SU-DHL-6 (cell line): ENCODE measurements at regions not wholly inside any gene's neighbourhood (a gene's known extent, or its start where the extent isn't known, plus 50 kb on each side); places are given as distances from the start of the nearest gene placed in this dataset.

Source experiments
- H2AFZ ChIP-seq: fragments of 200-600 bp; sonication (generic); 2 replicates; pipeline ENCODE4 v1.6.1; 2014; ENCODE audit warnings: low read depth, mild to moderate bottlenecking, moderate library complexity, mixed read lengths, antibody characterized with exemption, low read length; ENCODE audit not compliant: severe bottlenecking
- H3F3A ChIP-seq: fragments of 200-600 bp; shearing (Covaris generic); 2 replicates; pipeline ENCODE4 v1.6.0; 2016; ENCODE audit warnings: antibody characterized with exemption, mild to moderate bottlenecking; ENCODE audit not compliant: insufficient read depth
- H3K27ac ChIP-seq: fragments of 200-600 bp; sonication (generic); 2 replicates; pipeline ENCODE4 v1.5.1; 2016; ENCODE audit warnings: low read depth, mild to moderate bottlenecking, low read length, moderate library complexity, mixed read lengths
- H3K27me3 ChIP-seq: fragments of 200-600 bp; sonication (generic), shearing (Covaris generic); 2 replicates; pipeline ENCODE4 v1.6.0; 2014; ENCODE audit warnings: mild to moderate bottlenecking, low read length
- H3K36me3 ChIP-seq: fragments of 200-600 bp; sonication (generic); 2 replicates; pipeline ENCODE4 v1.6.1; 2014; ENCODE audit warnings: mild to moderate bottlenecking, low read length, mixed read lengths
- H3K4me2 ChIP-seq: fragments of 300-600, 200-600 bp; shearing (Covaris generic), sonication (generic); 2 replicates; pipeline ENCODE4 v1.6.0; 2014; ENCODE audit warnings: low read length, low read depth, mild to moderate bottlenecking; ENCODE audit not compliant: poor library complexity, severe bottlenecking
- H3K4me3 ChIP-seq: fragments of 200-600 bp; sonication (generic); 2 replicates; pipeline ENCODE4 v1.5.1; 2014; ENCODE audit warnings: antibody characterized with exemption, low read length, mild to moderate bottlenecking, mixed read lengths; ENCODE audit not compliant: insufficient read depth, poor library complexity, severe bottlenecking
- H3K79me2 ChIP-seq: fragments of 200-600 bp; sonication (generic); 2 replicates; pipeline ENCODE4 v1.6.1; 2014; ENCODE audit warnings: mild to moderate bottlenecking, low read length, moderate library complexity; ENCODE audit not compliant: insufficient read depth
- H3K9ac ChIP-seq: fragments of 200-600 bp; sonication (generic); 2 replicates; pipeline ENCODE4 v1.7.0; 2014; ENCODE audit warnings: mild to moderate bottlenecking, low read length
- H3K9me2 ChIP-seq: fragments of 200-600 bp; sonication (generic); replicated peaks from 2 replicates; pipeline ENCODE4 v1.6.1; 2014; ENCODE audit warnings: low read length; ENCODE audit not compliant: insufficient read depth
- H3K9me3 ChIP-seq: fragments of 200-600 bp; sonication (generic); 2 replicates; pipeline ENCODE4 v1.6.1; 2014; ENCODE audit warnings: low read length, mixed read lengths; ENCODE audit not compliant: insufficient read depth
- H4K20me1 ChIP-seq: fragments of 200-600 bp; sonication (generic); 2 replicates; pipeline ENCODE4 v1.6.1; 2014; ENCODE audit warnings: low read depth, mild to moderate bottlenecking, antibody characterized with exemption, low read length, moderate library complexity, mixed read lengths
- CTCF ChIP-seq: fragments of 200-600 bp; sonication (generic); IDR thresholded peaks from one replicate; pipeline ENCODE4 v1.5.1; 2017; ENCODE audit warnings: antibody characterized with exemption, mild to moderate bottlenecking, low read length, moderate library complexity; ENCODE audit not compliant: insufficient read depth, poor library complexity, severe bottlenecking
- EZH2phosphoT487 ChIP-seq: fragments of 200-600 bp; sonication (generic), shearing (Covaris generic); conservative IDR thresholded peaks from 2 replicates; pipeline ENCODE4 v1.6.1; 2018; ENCODE audit warnings: mild to moderate bottlenecking, antibody characterized with exemption, low read length, moderate library complexity, mixed read lengths

- Histone ChIP-seq H2AFZ (no peak overlapping the region), H3K27me3 (no peaks in the 10 kb centered on the region), H3K4me3 (no peak overlapping the region), H3F3A (no peaks in the 10 kb centered on the region), H3K9ac (no peak overlapping the region), H3K9me2 (no peaks in the 10 kb centered on the region), H3K4me2 (no peak overlapping the region), H4K20me1 (no peaks in the 10 kb centered on the region), H3K9me3 (peaks cover 12% of the 10 kb centered on the region; the same call in 1 of the 2 replicates), H3K27ac (no peak overlapping the region), H3K36me3 (peaks cover 4% of the 10 kb centered on the region), H3K79me2 (no peaks in the 10 kb centered on the region)
- TF ChIP-seq EZH2phosphoT487, result no peak
- TF ChIP-seq CTCF, result no peak
These were observed 1199.9 kb downstream of the SI start for GRCh38 chr3:163878396-163878795.

- Histone ChIP-seq H3K36me3 (peaks cover 4% of the 10 kb centered on the region), H3K27me3 (no peaks in the 10 kb centered on the region), H3K4me3 (no peak overlapping the region), H3K9me2 (no peaks in the 10 kb centered on the region), H2AFZ (no peak overlapping the region), H3K9me3 (peaks cover 12% of the 10 kb centered on the region; the same call in 1 of the 2 replicates), H3K4me2 (no peak overlapping the region), H3K27ac (no peak overlapping the region), H3K9ac (no peak overlapping the region), H4K20me1 (no peaks in the 10 kb centered on the region), H3F3A (no peaks in the 10 kb centered on the region), H3K79me2 (no peaks in the 10 kb centered on the region)
- TF ChIP-seq CTCF (no peak), EZH2phosphoT487 (no peak)
These were observed 1200.5 kb downstream of the SI start for GRCh38 chr3:163877805-163878204.

- Histone ChIP-seq H2AFZ (no peak overlapping the region), H3K9me3 (no peaks in the 10 kb centered on the region; the same call in 1 of the 2 replicates), H3K36me3 (no peaks in the 10 kb centered on the region), H3K27me3 (no peaks in the 10 kb centered on the region), H3K4me3 (no peak overlapping the region), H4K20me1 (no peaks in the 10 kb centered on the region), H3K4me2 (no peak overlapping the region), H3F3A (no peaks in the 10 kb centered on the region), H3K9ac (no peak overlapping the region), H3K79me2 (no peaks in the 10 kb centered on the region), H3K27ac (no peak overlapping the region), H3K9me2 (no peaks in the 10 kb centered on the region)
- TF ChIP-seq EZH2phosphoT487 (no peak), CTCF (no peak)
These were observed 1215.2 kb downstream of the SI start for GRCh38 chr3:163863146-163863545.

GRCh38 chr3:163852233-163852632 lies 1226.1 kb downstream of the SI start:
- TF ChIP-seq CTCF (no peak), EZH2phosphoT487 (no peak)
- H3K36me3 ChIP-seq, result no peaks in the 10 kb centered on the region; the same call in 1 of the 2 replicates
- no peak overlapping the region for H3K27ac ChIP-seq
- H3K9me2 ChIP-seq, result no peaks in the 10 kb centered on the region
- no peaks in the 10 kb centered on the region for H3K9me3 ChIP-seq
- no peak overlapping the region for H3K4me2 ChIP-seq
- H2AFZ ChIP-seq, result no peak overlapping the region
- H3K79me2 ChIP-seq, result no peaks in the 10 kb centered on the region
- no peaks in the 10 kb centered on the region for H4K20me1 ChIP-seq
- H3K9ac ChIP-seq, result no peak overlapping the region
- no peak overlapping the region for H3K4me3 ChIP-seq
- no peaks in the 10 kb centered on the region for H3K27me3 ChIP-seq
- no peaks in the 10 kb centered on the region for H3F3A ChIP-seq
